ENCODE measurements at regions not wholly inside any gene's neighbourhood (a gene's known extent, or its start where the extent isn't known, plus 50 kb on each side); places are given as distances from the start of the nearest gene placed in this dataset.

GRCh38 chr4:138858419-138858818 lies 157.2 kb upstream of the NOCT start:
- TF ChIP-seq POLR2A (IDR thresholded peaks at IDR 0.05) (no peak), CTCF (IDR thresholded peaks at IDR 0.05) (no peak), EP300 (IDR thresholded peaks at IDR 0.05) (no peak)
